ENCODE measurements at regions not wholly inside any gene's neighbourhood (a gene's known extent, or its start where the extent isn't known, plus 50 kb on each side); places are given as distances from the start of the nearest gene placed in this dataset.
A peak's percentile ranks its signal among the peaks of the same experiment; 100 is the strongest.

GRCh38 chr2:41879235-41879916 lies 168.4 kb upstream of the PKDCC start:
- FAIRE-seq (no peak), ATAC-seq (peak in 1 of 2 experiments; percentile 34; a peak in 3 of 6 replicates), DNase-seq (ENCODE audit: low read depth in 1 of 2, low spot score in 1 of 2) (no peak)
- H3K4me1 ChIP-seq: peaks cover 5% of the 10 kb centered on the region; the same call in 2 of the 3 replicates
- TF ChIP-seq FOXS1 (CRISPR knock-in tag; IDR thresholded peaks at IDR 0.05) (no peak), MYC (IDR thresholded peaks at IDR 0.05; ENCODE audit: borderline replicate concordance, low read length) (no peak), POLR2A (IDR thresholded peaks at IDR 0.05; ENCODE audit: low read length) (no peak), JUN (IDR thresholded peaks at IDR 0.05) (no peak)
- TF ChIP-seq, protein P1, sequence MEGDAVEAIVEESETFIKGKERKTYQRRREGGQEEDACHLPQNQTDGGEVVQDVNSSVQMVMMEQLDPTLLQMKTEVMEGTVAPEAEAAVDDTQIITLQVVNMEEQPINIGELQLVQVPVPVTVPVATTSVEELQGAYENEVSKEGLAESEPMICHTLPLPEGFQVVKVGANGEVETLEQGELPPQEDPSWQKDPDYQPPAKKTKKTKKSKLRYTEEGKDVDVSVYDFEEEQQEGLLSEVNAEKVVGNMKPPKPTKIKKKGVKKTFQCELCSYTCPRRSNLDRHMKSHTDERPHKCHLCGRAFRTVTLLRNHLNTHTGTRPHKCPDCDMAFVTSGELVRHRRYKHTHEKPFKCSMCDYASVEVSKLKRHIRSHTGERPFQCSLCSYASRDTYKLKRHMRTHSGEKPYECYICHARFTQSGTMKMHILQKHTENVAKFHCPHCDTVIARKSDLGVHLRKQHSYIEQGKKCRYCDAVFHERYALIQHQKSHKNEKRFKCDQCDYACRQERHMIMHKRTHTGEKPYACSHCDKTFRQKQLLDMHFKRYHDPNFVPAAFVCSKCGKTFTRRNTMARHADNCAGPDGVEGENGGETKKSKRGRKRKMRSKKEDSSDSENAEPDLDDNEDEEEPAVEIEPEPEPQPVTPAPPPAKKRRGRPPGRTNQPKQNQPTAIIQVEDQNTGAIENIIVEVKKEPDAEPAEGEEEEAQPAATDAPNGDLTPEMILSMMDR (IDR thresholded peaks at IDR 0.05): no peak
- peak overlapping the region in 1 of 2 experiments; percentile 46; a peak in 2 of 6 replicates for H3K27ac ChIP-seq
- no peak overlapping the region for H3K4me2 ChIP-seq
- 95% methylated on average over 9 of the region's 10 CpGs for WGBS (ENCODE audit: missing lambda C conversion rate)
- H3K9me3 ChIP-seq: no peaks in the 10 kb centered on the region
- H3K4me3 ChIP-seq: no peak overlapping the region
- ChIA-PET CTCF (interaction anchor here (0.5 to 18.2 kb wide), 12 partner anchors 8 to 213 kb away, joined by 3 to 393 read pairs (median 4); no protein-coding TSS in a partner anchor), POLR2A (no interaction called here)

DNA sequence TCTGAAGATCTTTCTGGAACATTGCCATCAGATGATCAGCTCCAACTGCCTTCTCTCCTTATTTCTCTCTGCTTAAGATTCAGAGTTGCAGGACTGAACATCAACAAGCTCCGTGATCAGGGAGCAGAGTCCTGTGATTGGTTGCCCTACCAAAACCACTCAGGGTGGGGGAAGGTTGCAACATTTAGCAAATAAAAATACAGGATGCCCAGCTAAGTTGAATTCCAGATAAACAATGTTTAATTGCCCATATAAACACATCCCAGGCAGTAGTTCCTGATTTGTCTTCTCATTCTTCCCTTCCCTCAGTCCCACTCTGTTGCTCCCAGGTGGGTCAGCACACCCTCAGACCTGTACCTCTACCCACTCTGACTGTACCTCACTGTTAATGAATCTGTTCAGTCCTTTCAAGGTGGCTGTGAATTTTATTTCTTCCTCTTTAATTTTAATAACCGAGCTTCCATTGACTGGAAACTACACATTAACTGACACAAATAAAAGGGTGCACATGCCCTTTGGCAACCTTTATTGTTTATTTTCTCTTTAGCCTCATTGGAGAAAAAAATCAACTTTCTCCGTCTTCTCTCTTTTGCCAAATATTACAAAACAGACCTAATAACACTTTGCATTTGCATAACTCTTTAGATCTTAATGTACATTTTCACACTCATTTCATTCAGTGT lies 167.1 kb upstream of the PKDCC start:
- CTCF ChIA-PET: interaction anchor here (0.8 to 18.2 kb wide), 6 partner anchors 12 to 205 kb away, joined by 3 to 393 read pairs (median 30); no protein-coding TSS in a partner anchor
- no peak for TF ChIP-seq POLR2AphosphoS2 (conservative IDR thresholded peaks at IDR 0.05; ENCODE audit: low read length)
- TF ChIP-seq RFX5 (IDR thresholded peaks at IDR 0.05): no peak
- TF ChIP-seq FOXS1 (CRISPR knock-in tag; IDR thresholded peaks at IDR 0.05): no peak
- TF ChIP-seq RCOR1 (IDR thresholded peaks at IDR 0.05; ENCODE audit: low read depth, low read length): no peak
- no peak for TF ChIP-seq HOXA7 (CRISPR knock-in tag; IDR thresholded peaks at IDR 0.05)
- TF ChIP-seq, protein P2, sequence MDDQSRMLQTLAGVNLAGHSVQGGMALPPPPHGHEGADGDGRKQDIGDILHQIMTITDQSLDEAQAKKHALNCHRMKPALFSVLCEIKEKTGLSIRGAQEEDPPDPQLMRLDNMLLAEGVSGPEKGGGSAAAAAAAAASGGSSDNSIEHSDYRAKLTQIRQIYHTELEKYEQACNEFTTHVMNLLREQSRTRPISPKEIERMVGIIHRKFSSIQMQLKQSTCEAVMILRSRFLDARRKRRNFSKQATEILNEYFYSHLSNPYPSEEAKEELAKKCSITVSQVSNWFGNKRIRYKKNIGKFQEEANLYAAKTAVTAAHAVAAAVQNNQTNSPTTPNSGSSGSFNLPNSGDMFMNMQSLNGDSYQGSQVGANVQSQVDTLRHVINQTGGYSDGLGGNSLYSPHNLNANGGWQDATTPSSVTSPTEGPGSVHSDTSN (IDR thresholded peaks at IDR 0.05): no peak
- TF ChIP-seq, protein P3, sequence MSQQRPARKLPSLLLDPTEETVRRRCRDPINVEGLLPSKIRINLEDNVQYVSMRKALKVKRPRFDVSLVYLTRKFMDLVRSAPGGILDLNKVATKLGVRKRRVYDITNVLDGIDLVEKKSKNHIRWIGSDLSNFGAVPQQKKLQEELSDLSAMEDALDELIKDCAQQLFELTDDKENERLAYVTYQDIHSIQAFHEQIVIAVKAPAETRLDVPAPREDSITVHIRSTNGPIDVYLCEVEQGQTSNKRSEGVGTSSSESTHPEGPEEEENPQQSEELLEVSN (IDR thresholded peaks at IDR 0.05; ENCODE audit: borderline replicate concordance, low read depth): no peak
- TF ChIP-seq ZFP36 (IDR thresholded peaks at IDR 0.05; ENCODE audit: borderline replicate concordance, partially characterized antibody): no peak
- TF ChIP-seq MYC (IDR thresholded peaks at IDR 0.05; ENCODE audit: borderline replicate concordance, low read length): no peak
- no peak for TF ChIP-seq CHD2 (IDR thresholded peaks at IDR 0.05; ENCODE audit: low read length, partially characterized antibody)
- TF ChIP-seq HDAC2 (IDR thresholded peaks at IDR 0.05): no peak
- no peak for TF ChIP-seq REST (IDR thresholded peaks at IDR 0.05)
- no peak for TF ChIP-seq CHD4 (IDR thresholded peaks at IDR 0.05; ENCODE audit: borderline replicate concordance)
- no peak for TF ChIP-seq EHMT2 (IDR thresholded peaks at IDR 0.05; ENCODE audit: low read depth)
- TF ChIP-seq ESRRA (IDR thresholded peaks at IDR 0.05; ENCODE audit: borderline replicate concordance, low read length): no peak
- peaks cover 3% of the 10 kb centered on the region; the same call in 1 of the 3 replicates for H3K4me1 ChIP-seq
- 72% methylated on average over 3 of the region's 3 CpGs for WGBS (ENCODE audit: missing lambda C conversion rate)
- no peaks in the 10 kb centered on the region for H3K9me3 ChIP-seq
- no peak overlapping the region for H3K4me2 ChIP-seq
- ATAC-seq (no peak), DNase-seq (ENCODE audit: low read depth in 1 of 2, low spot score in 1 of 2) (no peak), FAIRE-seq (no peak)
- POLR2A ChIA-PET: no interaction called here
- 0 out of 6 replicates have a peak overlapping the region, but pooled peaks of 1 of the 2 experiments have one; percentile 0 for H3K27ac ChIP-seq
- no peak overlapping the region for H3K4me3 ChIP-seq

Measured in A549 (cell line).